WERI-Rb-1 (cell line): ENCODE measurements at regions not wholly inside any gene's neighbourhood (a gene's known extent, or its start where the extent isn't known, plus 50 kb on each side); places are given as distances from the start of the nearest gene placed in this dataset.

ENCODE experiments used
- DNase-seq: peaks from one replicate; pipeline ENCODE4 v3.0.0-alpha.2; 2020
- H3K27ac ChIP-seq: fragments of 250-450 bp; sonication (Bioruptor Pico); 2 replicates; pipeline ENCODE4 v1.5.1; 2020; ENCODE audit warnings: mild to moderate bottlenecking, moderate library complexity
- H3K27me3 ChIP-seq: fragments of 250-450 bp; sonication (Bioruptor Pico); 2 replicates; pipeline ENCODE4 v1.5.1; 2021; ENCODE audit warnings: mild to moderate bottlenecking, low read depth, moderate library complexity; ENCODE audit not compliant: insufficient read depth, severe bottlenecking
- H3K36me3 ChIP-seq: fragments of 250-450 bp; sonication (Bioruptor Pico); 2 replicates; pipeline ENCODE4 v1.5.1; 2020; ENCODE audit warnings: mild to moderate bottlenecking, moderate library complexity
- H3K4me3 ChIP-seq: 2 replicates; pipeline ENCODE4 v1.5.1; 2011; ENCODE audit warnings: low read depth, mild to moderate bottlenecking, control low read depth, low read length
- H3K9me3 ChIP-seq: fragments of 250-450 bp; sonication (Bioruptor Pico); 2 replicates; pipeline ENCODE4 v1.5.1; 2021; ENCODE audit warnings: mild to moderate bottlenecking, moderate library complexity; ENCODE audit not compliant: severe bottlenecking
- TF ChIP-seq, protein P1 (sequence below): IDR thresholded peaks from 2 replicates; pipeline ENCODE4 v1.5.1; 2011; ENCODE audit warnings: low read depth, mild to moderate bottlenecking, control low read depth, inconsistent platforms, low read length

DNA sequence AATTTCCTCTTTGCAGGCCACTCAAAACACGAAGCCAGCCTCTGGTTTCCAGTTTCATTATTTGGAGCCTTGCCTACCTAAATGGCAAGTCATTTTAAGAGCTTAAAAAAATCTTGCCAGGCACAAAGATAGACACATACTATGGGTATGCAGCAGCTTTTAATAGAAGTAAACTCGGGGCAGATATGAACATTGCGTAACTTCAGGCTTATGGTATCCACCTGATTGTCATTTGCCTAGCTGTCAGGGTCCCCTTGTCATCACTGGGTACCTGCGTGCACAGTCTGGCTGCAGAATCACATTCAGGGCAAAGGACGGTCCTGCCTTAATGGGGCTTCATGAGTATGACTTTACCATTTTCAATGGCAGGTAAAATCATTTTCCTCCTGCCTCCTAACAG is 466.1 kb upstream of the NRP1 start:
- Histone ChIP-seq H3K9me3 (no peaks in the 10 kb centered on the region), H3K36me3 (no peaks in the 10 kb centered on the region), H3K27ac (no peak overlapping the region), H3K27me3 (no peaks in the 10 kb centered on the region), H3K4me3 (no peak overlapping the region)
- DNase-seq, result no peak
- TF ChIP-seq, protein P1, sequence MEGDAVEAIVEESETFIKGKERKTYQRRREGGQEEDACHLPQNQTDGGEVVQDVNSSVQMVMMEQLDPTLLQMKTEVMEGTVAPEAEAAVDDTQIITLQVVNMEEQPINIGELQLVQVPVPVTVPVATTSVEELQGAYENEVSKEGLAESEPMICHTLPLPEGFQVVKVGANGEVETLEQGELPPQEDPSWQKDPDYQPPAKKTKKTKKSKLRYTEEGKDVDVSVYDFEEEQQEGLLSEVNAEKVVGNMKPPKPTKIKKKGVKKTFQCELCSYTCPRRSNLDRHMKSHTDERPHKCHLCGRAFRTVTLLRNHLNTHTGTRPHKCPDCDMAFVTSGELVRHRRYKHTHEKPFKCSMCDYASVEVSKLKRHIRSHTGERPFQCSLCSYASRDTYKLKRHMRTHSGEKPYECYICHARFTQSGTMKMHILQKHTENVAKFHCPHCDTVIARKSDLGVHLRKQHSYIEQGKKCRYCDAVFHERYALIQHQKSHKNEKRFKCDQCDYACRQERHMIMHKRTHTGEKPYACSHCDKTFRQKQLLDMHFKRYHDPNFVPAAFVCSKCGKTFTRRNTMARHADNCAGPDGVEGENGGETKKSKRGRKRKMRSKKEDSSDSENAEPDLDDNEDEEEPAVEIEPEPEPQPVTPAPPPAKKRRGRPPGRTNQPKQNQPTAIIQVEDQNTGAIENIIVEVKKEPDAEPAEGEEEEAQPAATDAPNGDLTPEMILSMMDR, result no peak

DNA sequence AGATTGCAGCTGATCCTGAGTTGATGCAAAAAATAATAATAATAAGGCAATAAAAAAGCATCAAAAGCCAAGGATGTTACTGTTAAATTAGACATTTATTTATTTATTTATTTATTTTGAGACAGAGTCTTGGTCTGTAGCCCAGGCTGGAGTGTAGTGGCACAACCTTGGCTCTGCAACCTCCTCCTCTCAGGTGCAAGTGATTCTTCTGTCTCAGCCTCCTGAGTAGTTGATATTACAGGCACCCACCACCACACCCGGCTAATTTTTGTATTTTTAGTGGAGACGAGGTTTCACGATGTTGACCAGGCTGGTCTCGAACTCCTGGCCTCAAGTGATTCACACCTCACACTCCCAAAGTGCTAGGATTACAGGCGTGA is 465.5 kb upstream of the NRP1 start:
- Histone ChIP-seq H3K9me3 (no peaks in the 10 kb centered on the region), H3K36me3 (no peaks in the 10 kb centered on the region), H3K4me3 (no peak overlapping the region), H3K27me3 (no peaks in the 10 kb centered on the region), H3K27ac (no peak overlapping the region)
- no peak for DNase-seq
- TF ChIP-seq, protein P1, result no peak

DNA sequence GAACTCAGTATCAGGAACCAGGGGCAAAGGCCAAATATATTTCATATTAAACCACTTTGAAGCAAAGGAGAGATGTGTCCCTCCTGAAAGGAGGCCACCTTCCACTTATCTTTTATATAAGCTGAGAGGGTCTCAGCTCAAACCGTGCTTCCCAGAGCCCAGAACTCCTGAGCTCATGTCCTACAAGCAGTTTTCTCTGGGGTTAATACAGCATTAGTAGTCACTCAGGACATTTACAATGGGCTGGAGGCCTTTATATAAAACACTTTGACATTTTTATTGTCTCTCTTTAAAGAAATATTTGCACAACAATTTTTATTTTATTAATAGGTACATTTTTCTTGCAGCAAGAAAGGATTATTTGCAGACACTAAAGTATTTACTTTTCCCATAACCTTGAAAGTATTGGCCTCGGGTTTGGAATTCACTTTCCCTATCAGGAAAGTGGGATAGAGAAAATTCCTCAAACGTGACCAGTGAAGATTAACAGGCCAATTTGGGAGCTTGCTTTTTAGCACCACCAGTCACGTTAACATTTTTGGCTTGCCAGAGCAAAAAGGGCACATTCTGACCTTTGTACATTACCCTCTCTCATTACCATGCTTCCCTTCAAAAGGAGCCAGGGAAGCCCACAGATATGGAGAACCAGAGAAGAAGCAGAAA is 464.9 kb upstream of the NRP1 start:
- Histone ChIP-seq H3K9me3 (no peaks in the 10 kb centered on the region), H3K27me3 (no peaks in the 10 kb centered on the region), H3K27ac (no peak overlapping the region), H3K4me3 (no peak overlapping the region), H3K36me3 (no peaks in the 10 kb centered on the region)
- TF ChIP-seq, protein P1, result no peak
- no peak for DNase-seq

DNA sequence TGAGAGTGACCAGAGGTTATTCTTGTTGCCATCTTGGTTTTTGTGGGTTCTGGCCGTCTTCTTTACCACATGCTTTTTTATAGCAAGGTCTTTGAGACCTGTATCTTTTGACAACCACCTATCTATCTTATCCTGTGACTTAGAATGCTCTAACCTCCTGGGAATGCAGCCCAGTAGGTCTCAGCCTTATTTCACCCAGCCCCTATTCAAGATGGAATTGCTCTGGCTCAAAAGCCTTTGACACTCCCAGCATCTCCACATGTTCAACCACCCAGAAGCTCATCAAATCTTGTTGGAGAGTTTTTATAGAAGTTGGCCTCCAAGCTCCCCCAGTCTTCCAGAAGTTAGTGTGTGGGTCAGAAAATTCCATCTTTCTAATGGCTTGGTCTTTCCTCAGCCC is 464.3 kb upstream of the NRP1 start:
- Histone ChIP-seq H3K9me3 (no peaks in the 10 kb centered on the region), H3K4me3 (no peak overlapping the region), H3K36me3 (no peaks in the 10 kb centered on the region), H3K27ac (no peak overlapping the region), H3K27me3 (no peaks in the 10 kb centered on the region)
- TF ChIP-seq, protein P1, result no peak
- no peak for DNase-seq

DNA sequence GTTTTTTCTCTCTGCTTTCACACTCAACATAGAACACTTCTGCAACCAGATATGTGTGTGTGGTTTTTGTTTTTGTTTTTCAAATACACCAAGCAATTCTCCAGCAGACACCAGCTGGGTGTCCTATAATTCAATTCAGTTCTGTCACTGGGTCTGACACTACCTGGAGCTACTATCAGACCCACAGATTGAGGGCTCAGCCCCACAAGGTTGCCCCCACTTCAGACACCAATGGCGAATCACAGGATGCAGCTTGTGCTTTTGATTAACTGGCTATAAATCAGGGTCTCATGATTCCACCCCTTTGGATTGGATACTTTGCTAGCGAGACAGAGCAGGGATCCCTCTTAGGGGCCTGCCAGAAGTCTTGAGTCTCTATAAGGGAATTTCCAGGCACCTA is 462.2 kb upstream of the NRP1 start:
- Histone ChIP-seq H3K27me3 (no peaks in the 10 kb centered on the region), H3K36me3 (no peaks in the 10 kb centered on the region), H3K9me3 (no peaks in the 10 kb centered on the region), H3K4me3 (no peak overlapping the region), H3K27ac (no peak overlapping the region)
- DNase-seq, result no peak
- TF ChIP-seq, protein P1, result no peak

DNA sequence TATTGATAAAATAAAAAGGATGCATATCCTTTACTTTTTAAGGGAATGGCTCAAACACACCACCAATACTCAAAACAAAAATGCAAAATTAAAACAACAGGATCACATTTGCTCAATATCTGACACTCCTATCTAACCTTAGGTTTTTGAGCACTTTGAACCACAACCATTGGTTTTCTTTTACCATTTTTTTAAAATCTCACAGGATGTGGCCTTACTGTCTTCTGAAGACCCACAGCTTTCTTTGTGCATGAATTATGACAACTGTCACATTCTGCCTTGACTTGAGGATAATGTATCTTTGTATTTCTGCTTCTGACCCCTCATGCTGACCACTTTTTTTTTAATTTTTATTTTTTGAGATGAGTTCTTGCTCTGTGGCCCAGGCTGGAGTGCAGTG is 461.1 kb upstream of the NRP1 start:
- no peak for DNase-seq
- Histone ChIP-seq H3K9me3 (no peaks in the 10 kb centered on the region), H3K27ac (no peak overlapping the region), H3K27me3 (no peaks in the 10 kb centered on the region), H3K4me3 (no peak overlapping the region), H3K36me3 (no peaks in the 10 kb centered on the region)
- TF ChIP-seq, protein P1, result no peak
